ENCODE measurements at regions not wholly inside any gene's neighbourhood (a gene's known extent, or its start where the extent isn't known, plus 50 kb on each side); places are given as distances from the start of the nearest gene placed in this dataset.

- no peak for ATAC-seq
- Histone ChIP-seq H3K9ac (ENCODE audit: insufficient read depth in 1 of 2, low read depth in 2 of 2, low read length in 2 of 2) (no peak overlapping the region), H3K36me3 (ENCODE audit: control insufficient read depth, insufficient read depth, low read length) (no peaks in the 10 kb centered on the region), H3K79me2 (ENCODE audit: control insufficient read depth, insufficient read depth, low read length) (no peaks in the 10 kb centered on the region), H4K20me1 (replicated peaks; ENCODE audit: control insufficient read depth, insufficient read depth, low read length) (no peaks in the 10 kb centered on the region), H3K27ac (ENCODE audit: extremely low read depth, low read depth, low read length) (no peak overlapping the region), H3K4me3 (no peak overlapping the region), H3K27me3 (ENCODE audit: control insufficient read depth in 2 of 2, insufficient read depth in 2 of 2, low read length in 2 of 2) (peaks cover 0 to 5% of the 10 kb centered on the region in 2 experiments; a peak in 1 of 5 replicates), H3K4me2 (ENCODE audit: insufficient read depth, low read length) (no peak overlapping the region), H3K9me3 (replicated peaks; ENCODE audit: control insufficient read depth, insufficient read depth, low read depth, low read length) (no peaks in the 10 kb centered on the region), H2AFZ (ENCODE audit: low read depth, low read length) (no peak overlapping the region), H3K4me1 (replicated peaks in 1 of 2; ENCODE audit: control insufficient read depth in 2 of 2, insufficient read depth in 2 of 2, low read length in 2 of 2) (no peaks in the 10 kb centered on the region), H3K9me1 (ENCODE audit: control insufficient read depth, insufficient read depth, low read length) (no peaks in the 10 kb centered on the region)
- TF ChIP-seq, protein P1, sequence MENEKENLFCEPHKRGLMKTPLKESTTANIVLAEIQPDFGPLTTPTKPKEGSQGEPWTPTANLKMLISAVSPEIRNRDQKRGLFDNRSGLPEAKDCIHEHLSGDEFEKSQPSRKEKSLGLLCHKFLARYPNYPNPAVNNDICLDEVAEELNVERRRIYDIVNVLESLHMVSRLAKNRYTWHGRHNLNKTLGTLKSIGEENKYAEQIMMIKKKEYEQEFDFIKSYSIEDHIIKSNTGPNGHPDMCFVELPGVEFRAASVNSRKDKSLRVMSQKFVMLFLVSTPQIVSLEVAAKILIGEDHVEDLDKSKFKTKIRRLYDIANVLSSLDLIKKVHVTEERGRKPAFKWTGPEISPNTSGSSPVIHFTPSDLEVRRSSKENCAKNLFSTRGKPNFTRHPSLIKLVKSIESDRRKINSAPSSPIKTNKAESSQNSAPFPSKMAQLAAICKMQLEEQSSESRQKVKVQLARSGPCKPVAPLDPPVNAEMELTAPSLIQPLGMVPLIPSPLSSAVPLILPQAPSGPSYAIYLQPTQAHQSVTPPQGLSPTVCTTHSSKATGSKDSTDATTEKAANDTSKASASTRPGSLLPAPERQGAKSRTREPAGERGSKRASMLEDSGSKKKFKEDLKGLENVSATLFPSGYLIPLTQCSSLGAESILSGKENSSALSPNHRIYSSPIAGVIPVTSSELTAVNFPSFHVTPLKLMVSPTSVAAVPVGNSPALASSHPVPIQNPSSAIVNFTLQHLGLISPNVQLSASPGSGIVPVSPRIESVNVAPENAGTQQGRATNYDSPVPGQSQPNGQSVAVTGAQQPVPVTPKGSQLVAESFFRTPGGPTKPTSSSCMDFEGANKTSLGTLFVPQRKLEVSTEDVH (IDR thresholded peaks at IDR 0.05; ENCODE audit: low read depth, partially characterized antibody) = no peak
- TF ChIP-seq HDAC6 (IDR thresholded peaks at IDR 0.05; ENCODE audit: low read depth, low read length) (no peak), POLR2G (IDR thresholded peaks at IDR 0.05; ENCODE audit: low read depth, low read length) (no peak), E2F4 (CRISPR knock-in tag; IDR thresholded peaks at IDR 0.05; ENCODE audit: low read depth) (no peak), ZFP91 (CRISPR knock-in tag; IDR thresholded peaks at IDR 0.05) (no peak)
- TF ChIP-seq, protein P2, sequence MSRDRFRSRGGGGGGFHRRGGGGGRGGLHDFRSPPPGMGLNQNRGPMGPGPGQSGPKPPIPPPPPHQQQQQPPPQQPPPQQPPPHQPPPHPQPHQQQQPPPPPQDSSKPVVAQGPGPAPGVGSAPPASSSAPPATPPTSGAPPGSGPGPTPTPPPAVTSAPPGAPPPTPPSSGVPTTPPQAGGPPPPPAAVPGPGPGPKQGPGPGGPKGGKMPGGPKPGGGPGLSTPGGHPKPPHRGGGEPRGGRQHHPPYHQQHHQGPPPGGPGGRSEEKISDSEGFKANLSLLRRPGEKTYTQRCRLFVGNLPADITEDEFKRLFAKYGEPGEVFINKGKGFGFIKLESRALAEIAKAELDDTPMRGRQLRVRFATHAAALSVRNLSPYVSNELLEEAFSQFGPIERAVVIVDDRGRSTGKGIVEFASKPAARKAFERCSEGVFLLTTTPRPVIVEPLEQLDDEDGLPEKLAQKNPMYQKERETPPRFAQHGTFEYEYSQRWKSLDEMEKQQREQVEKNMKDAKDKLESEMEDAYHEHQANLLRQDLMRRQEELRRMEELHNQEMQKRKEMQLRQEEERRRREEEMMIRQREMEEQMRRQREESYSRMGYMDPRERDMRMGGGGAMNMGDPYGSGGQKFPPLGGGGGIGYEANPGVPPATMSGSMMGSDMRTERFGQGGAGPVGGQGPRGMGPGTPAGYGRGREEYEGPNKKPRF (IDR thresholded peaks at IDR 0.05; ENCODE audit: low read depth, low read length) = no peak
- ChIA-PET CTCF (ENCODE audit: low intra/inter-chr PET ratio) (no interaction called here), POLR2A (interaction anchor here (0.5 to 1.2 kb wide), 4 partner anchors 9 to 753 kb away, joined by 3 read pairs; no protein-coding TSS in a partner anchor)
- BruUV-seq (replicated peaks) = no TSS peak
- 16% methylated on average over 5 of the region's 5 CpGs for WGBS (ENCODE audit: insufficient coverage, low coverage, missing lambda C conversion rate)
- FAIRE-seq = no peak
- DNase-seq (ENCODE audit: extremely low read depth in 1 of 4, low spot score in 3 of 4) = no peak
- intact Hi-C loops (cut with micrococcal nuclease) = no loop called here
- in situ Hi-C loops (cut with MboI) = loop anchor here (25.0 kb wide), 1 partner anchor 612 kb away; no protein-coding TSS in a partner anchor
Measured at GRCh38 chr20:22949331-22950109, 85.6 kb upstream of the SSTR4 start.

All from K562 (cell line).